Heart right ventricle (tissue), 16 donors: ENCODE measurements at regions not wholly inside any gene's neighbourhood (a gene's known extent, or its start where the extent isn't known, plus 50 kb on each side); places are given as distances from the start of the nearest gene placed in this dataset.
"Not testable (repeated sequence)": the region's sequence is repeated elsewhere in the genome, so short reads cannot be mapped to it uniquely, and the experiment has no call there.

ENCODE experiments used
- ATAC-seq, 8 donors: fragments of 200-7000 bp; cut with Tn5 transposase; one replicate each; pipeline ENCODE4 v1.9.1; 2020; ENCODE audit warnings: mild to moderate bottlenecking in 8 of 8, moderate library complexity in 8 of 8, moderate number of reproducible peaks in 1 of 8
- DNase-seq, 2 donors: peaks; one replicate each; pipeline ENCODE4 v3.0.0-alpha.2; 2020
- H3K27ac ChIP-seq, 10 donors: fragments of 200-600 bp; sonication (generic) in 2 of 10; one replicate each; pipeline versions ENCODE4 v1.5.0 to v1.8.0; 2020 to 2022; ENCODE audit warnings: mild to moderate bottlenecking in 3 of 10
- H3K27me3 ChIP-seq, 7 donors: fragments of 200-600 bp; one replicate each; pipeline ENCODE4 v1.8.0; 2021 to 2022; ENCODE audit warnings: mild to moderate bottlenecking in 2 of 7
- H3K36me3 ChIP-seq, 9 donors: fragments of 200-600 bp; sonication (generic) in 1 of 9; one replicate each; pipeline versions ENCODE4 v1.5.0 to v1.8.0; 2020 to 2022; ENCODE audit warnings: mild to moderate bottlenecking in 2 of 9
- H3K4me1 ChIP-seq, 9 donors: fragments of 200-600 bp; sonication (generic) in 1 of 9; one replicate each; pipeline versions ENCODE4 v1.5.0 to v1.8.0; 2020 to 2022; ENCODE audit warnings: mild to moderate bottlenecking in 4 of 9
- H3K4me3 ChIP-seq, 10 donors: fragments of 200-600 bp; sonication (generic) in 2 of 10; one replicate each; pipeline versions ENCODE4 v1.5.0 to v1.8.0; 2020 to 2022; ENCODE audit warnings: mild to moderate bottlenecking in 7 of 10, moderate library complexity in 2 of 10
- H3K9me3 ChIP-seq, 11 donors: fragments of 200-600 bp in 10 of 11; sonication (generic) in 2 of 11; one replicate each; pipeline versions ENCODE4 v1.5.0 to v1.8.0; 2013 to 2022; ENCODE audit warnings: mild to moderate bottlenecking in 2 of 11, control low read depth in 1 of 11, moderate library complexity in 1 of 11
- WGBS, 2 donors: extraction: QIAGEN DNeasy Blood & Tissue Kit; methylation state at CpG; one replicate each; pipeline ENCODE4 v1.1.7; 2013; ENCODE audit warnings: inconsistent platforms in 1 of 2; 5-methylcytosine and 5-hydroxymethylcytosine counted together
- intact Hi-C, 10 donors: fragments of 100-400 bp; cut with DNase I; formaldehyde crosslinking; loops; one replicate each; pipeline versions ENCODE4 v1.11.1 to v1.14.2; 2022
- TF ChIP-seq, protein P1 (sequence below), 9 donors: fragments of 200-600 bp; sonication (generic) in 2 of 9; IDR thresholded peaks; one replicate each; pipeline versions ENCODE4 v1.5.0 to v1.8.0; 2021 to 2022; ENCODE audit warnings: antibody characterized with exemption in 9 of 9, mild to moderate bottlenecking in 5 of 9, moderate library complexity in 1 of 9
- donor health status: Arrhythmogenic right ventricular cardiomyopathy.
- donor health status: ischemic (EF 13 %, LVEDD 7.1; RV severe dilation, severe dysfunction).
- donor health status: healthy with polysubstance abuse.
- donor health status: DM: no; HTN: yes; CAD: no.
- donor health status: DM: no; HTN: no; CAD: no.
- donor health status: ischemic (EF 25% LVEDD 6.9; RV normal size, moderate dysfunction).
- donor health status: ischemic (EF 25% LVEDD 5.7; RV mildly dilated, moderate dysfunction).
- donor health status: healthy.
- donor health status: DM: yes; HTN: yes; CAD: no.
- donor health status: Ischemic cardiomyopathy.
- donor health status: ischemic (EF 35%, LVEDD 5.7; RV mildly dilated, moderate dysfunction).
- donor health status: nonischemic (EF 11% LVEDD 7.7; RV severe dilation, severe dysfunction).
- donor health status: DM: yes; HTN: yes; CAD: no.
- donor health status: PGD.
- donor health status: ischemic (EF 29% LVEDD 5.4; RV normal size, mild dysfunction).
- donor health status: nonischemic (EF 23%, LVEDD 6.1; RV moderate dilation, normal function).

- no peak for ATAC-seq
These were observed 183.3 kb downstream of the ZIC3 start for GRCh38 chrX:137749246-137749645.

DNA sequence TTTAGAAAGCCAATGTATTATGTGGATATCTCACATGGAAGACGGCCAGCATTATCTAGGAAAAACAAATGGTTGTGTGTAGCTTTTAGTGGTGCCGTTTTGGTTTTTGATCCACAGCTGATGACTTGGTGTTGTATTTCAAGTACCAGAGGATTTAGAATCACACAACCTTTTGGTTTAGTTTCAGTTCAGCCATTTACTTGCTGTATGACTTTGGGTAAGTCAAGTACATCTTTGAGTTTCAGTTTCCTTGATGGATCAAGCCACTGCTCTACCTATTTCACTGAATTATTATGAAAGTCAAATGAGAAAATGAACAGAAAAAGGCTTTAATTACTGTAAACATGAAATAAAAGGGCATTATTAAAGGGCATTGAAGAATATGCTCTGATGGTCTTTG is 205.6 kb downstream of the ZIC3 start:
- no peak for ATAC-seq
- no peak for DNase-seq
- H3K36me3 ChIP-seq: no peaks in the 10 kb centered on the region
- 31 to 32% methylated on average over 2 of the region's 2 CpGs for WGBS, 2 donors
- no peak overlapping the region for H3K4me3 ChIP-seq
- H3K27ac ChIP-seq: no peak overlapping the region
- H3K9me3 ChIP-seq: peaks cover 0 to 17% (median 0%) of the 10 kb centered on the region in 11 donors
- intact Hi-C loops: loop anchor here in 1 of 10 donors (5.0 kb wide), 1 partner anchor 1344 kb away; no protein-coding TSS in a partner anchor
- H3K27me3 ChIP-seq: no peaks in the 10 kb centered on the region
- H3K4me1 ChIP-seq: no peaks in the 10 kb centered on the region
- TF ChIP-seq, protein P1, sequence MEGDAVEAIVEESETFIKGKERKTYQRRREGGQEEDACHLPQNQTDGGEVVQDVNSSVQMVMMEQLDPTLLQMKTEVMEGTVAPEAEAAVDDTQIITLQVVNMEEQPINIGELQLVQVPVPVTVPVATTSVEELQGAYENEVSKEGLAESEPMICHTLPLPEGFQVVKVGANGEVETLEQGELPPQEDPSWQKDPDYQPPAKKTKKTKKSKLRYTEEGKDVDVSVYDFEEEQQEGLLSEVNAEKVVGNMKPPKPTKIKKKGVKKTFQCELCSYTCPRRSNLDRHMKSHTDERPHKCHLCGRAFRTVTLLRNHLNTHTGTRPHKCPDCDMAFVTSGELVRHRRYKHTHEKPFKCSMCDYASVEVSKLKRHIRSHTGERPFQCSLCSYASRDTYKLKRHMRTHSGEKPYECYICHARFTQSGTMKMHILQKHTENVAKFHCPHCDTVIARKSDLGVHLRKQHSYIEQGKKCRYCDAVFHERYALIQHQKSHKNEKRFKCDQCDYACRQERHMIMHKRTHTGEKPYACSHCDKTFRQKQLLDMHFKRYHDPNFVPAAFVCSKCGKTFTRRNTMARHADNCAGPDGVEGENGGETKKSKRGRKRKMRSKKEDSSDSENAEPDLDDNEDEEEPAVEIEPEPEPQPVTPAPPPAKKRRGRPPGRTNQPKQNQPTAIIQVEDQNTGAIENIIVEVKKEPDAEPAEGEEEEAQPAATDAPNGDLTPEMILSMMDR (IDR thresholded peaks at IDR 0.05): no peak

More at GRCh38 chrX:137749246-137749645, 183.3 kb downstream of the ZIC3 start:
- no peak overlapping the region for H3K27ac ChIP-seq
- peaks cover 0 to 17% (median 0%) of the 10 kb centered on the region in 7 donors for H3K27me3 ChIP-seq
- no peak overlapping the region for H3K4me3 ChIP-seq
- WGBS, 2 donors: 12 to 20% methylated on average over 3 of the region's 3 CpGs
- H3K4me1 ChIP-seq: no peaks in the 10 kb centered on the region
- H3K9me3 ChIP-seq: no peaks in the 10 kb centered on the region
- H3K36me3 ChIP-seq: no peaks in the 10 kb centered on the region
- TF ChIP-seq, protein P1 (IDR thresholded peaks at IDR 0.05): no peak
- DNase-seq: no peak
- intact Hi-C loops: no loop called here

GRCh38 chrX:137792214-137792613 is 226.3 kb downstream of the ZIC3 start:
- H3K9me3 ChIP-seq: no peaks in the 10 kb centered on the region
- intact Hi-C loops: no loop called here
- 57 to 62% methylated on average over 8 of the region's 8 CpGs for WGBS, 2 donors
- no peak overlapping the region for H3K27ac ChIP-seq
- H3K4me3 ChIP-seq: no peak overlapping the region
- no peak for DNase-seq
- TF ChIP-seq, protein P1 (IDR thresholded peaks at IDR 0.05): no peak
- no peak for ATAC-seq
- H3K27me3 ChIP-seq: no peaks in the 10 kb centered on the region
- no peaks in the 10 kb centered on the region for H3K36me3 ChIP-seq
- no peaks in the 10 kb centered on the region for H3K4me1 ChIP-seq

- H3K27ac ChIP-seq, H3K36me3 ChIP-seq, H3K27me3 ChIP-seq, H3K4me1 ChIP-seq, DNase-seq, ATAC-seq, H3K4me3 ChIP-seq, intact Hi-C loops: not testable (repeated sequence)
- 91 to 93% methylated on average over 3 of the region's 3 CpGs for WGBS, 2 donors
- H3K9me3 ChIP-seq: peaks cover 0 to 15% (median 0%) of the 10 kb centered on the region in 11 donors
These were observed 232.0 kb downstream of the ZIC3 start for GRCh38 chrX:137797926-137798325.

GRCh38 chrX:137823257-137823656 is 257.3 kb downstream of the ZIC3 start:
- intact Hi-C loops: no loop called here
- Histone ChIP-seq H3K36me3 (no peaks in the 10 kb centered on the region), H3K4me3 (no peak overlapping the region), H3K9me3 (peaks cover 0 to 6% (median 0%) of the 10 kb centered on the region in 11 donors), H3K4me1 (no peaks in the 10 kb centered on the region), H3K27me3 (peaks cover 0 to 4% (median 0%) of the 10 kb centered on the region in 7 donors), H3K27ac (no peak overlapping the region)
- no peak for DNase-seq
- no peak for ATAC-seq
- 90 to 91% methylated on average over 1 of the region's 1 CpG for WGBS, 2 donors
- TF ChIP-seq, protein P1 (IDR thresholded peaks at IDR 0.05): peak in 2 of 9 donors; percentile 15 to 31
